IMR-90 (cell line): ENCODE measurements at regions not wholly inside any gene's neighbourhood (a gene's known extent, or its start where the extent isn't known, plus 50 kb on each side); places are given as distances from the start of the nearest gene placed in this dataset.

Source experiments
- ATAC-seq: fragments of 200-7000 bp; cut with Tn5 transposase; 2 replicates; pipeline ENCODE4 v1.9.1; 2020; ENCODE audit warnings: low read depth, mild to moderate bottlenecking, moderate library complexity
- BruUV-seq: library from RNA; stranded (reverse); fragments of 400-500 nt; replicated peaks from 2 replicates; lab custom pipeline; 2021; lab: Mats Ljungman, UMichigan
- CTCF ChIA-PET: fragments of 300-600 bp; formaldehyde crosslinking; extraction: SDS; loops from one replicate; lab custom pipeline; 2021; ENCODE audit warnings: antibody characterized with exemption; lab: Yijun Ruan, JAX
- POLR2A ChIA-PET: fragments of 300-600 bp; sonication (Branson Sonifier 250); formaldehyde crosslinking; loops from one replicate; lab custom pipeline; 2022; ENCODE audit warnings: antibody characterized with exemption; ENCODE audit not compliant: unreplicated experiment; lab: Charles Lee
- DNase-seq: peaks from one replicate; pipeline ENCODE4 v3.0.0; 2013
- H2AFZ ChIP-seq: replicated peaks from 2 replicates; pipeline ENCODE3; 2013; ENCODE audit warnings: low read length, mild to moderate bottlenecking; ENCODE audit not compliant: poor library complexity
- H2AK5ac ChIP-seq: 2 replicates; pipeline ENCODE4 v1.6.1; 2013; ENCODE audit warnings: low read depth, low read length, inconsistent platforms
- H2AK9ac ChIP-seq: replicated peaks from 2 replicates; pipeline ENCODE3; 2013; ENCODE audit warnings: mild to moderate bottlenecking, low read depth, low read length, moderate library complexity; ENCODE audit not compliant: poor library complexity
- H2BK120ac ChIP-seq: 2 replicates; pipeline ENCODE4 v1.6.1; 2013; ENCODE audit warnings: low read depth, low read length, inconsistent platforms
- H2BK15ac ChIP-seq: 3 replicates; pipeline ENCODE4 v1.6.1; 2013; ENCODE audit warnings: low read depth, low read length, inconsistent platforms
- H2BK20ac ChIP-seq: 2 replicates; pipeline ENCODE4 v1.6.1; 2013; ENCODE audit warnings: low read depth, mild to moderate bottlenecking, inconsistent platforms, low read length, moderate library complexity
- H2BK5ac ChIP-seq: 2 replicates; pipeline ENCODE4 v1.6.1; 2013; ENCODE audit warnings: mild to moderate bottlenecking, low read depth, low read length, inconsistent platforms; ENCODE audit not compliant: poor library complexity, severe bottlenecking
- H3K14ac ChIP-seq: replicated peaks from 2 replicates; pipeline ENCODE4 v1.6.1; 2013; ENCODE audit warnings: low read depth, low read length, inconsistent platforms
- H3K18ac ChIP-seq: 2 replicates; pipeline ENCODE4 v1.6.1; 2013; ENCODE audit warnings: low read depth, low read length, control low read depth
- H3K23ac ChIP-seq: 2 replicates; pipeline ENCODE4 v1.6.1; 2013; ENCODE audit warnings: low read depth, low read length, inconsistent platforms
- H3K27ac ChIP-seq: 2 replicates; pipeline ENCODE4 v1.5.1; 2013; ENCODE audit warnings: mild to moderate bottlenecking, control low read depth, low read length; ENCODE audit not compliant: insufficient read depth
- H3K27me3 ChIP-seq: 2 replicates; pipeline ENCODE4 v1.6.1; 2013; ENCODE audit warnings: low read length; ENCODE audit not compliant: control insufficient read depth, insufficient read depth
- H3K36me3 ChIP-seq: 2 replicates; pipeline ENCODE4 v1.6.1; 2013; ENCODE audit warnings: low read length, mixed read lengths; ENCODE audit not compliant: control insufficient read depth, insufficient read depth
- H3K4ac ChIP-seq: 2 replicates; pipeline ENCODE4 v1.6.1; 2013; ENCODE audit warnings: low read depth, low read length, inconsistent platforms
- H3K4me1 ChIP-seq: 2 replicates; pipeline ENCODE4 v1.6.1; 2013; ENCODE audit warnings: low read length, mixed read lengths; ENCODE audit not compliant: control insufficient read depth, insufficient read depth
- H3K4me2 ChIP-seq: 2 replicates; pipeline ENCODE4 v1.6.1; 2013; ENCODE audit warnings: low read depth, mild to moderate bottlenecking, control low read depth, low read length, moderate library complexity
- H3K4me3 ChIP-seq: 2 replicates; pipeline ENCODE4 v1.5.1; 2013; ENCODE audit warnings: low read depth, mild to moderate bottlenecking, control low read depth, low read length, moderate library complexity; ENCODE audit not compliant: insufficient read depth
- H3K56ac ChIP-seq: 2 replicates; pipeline ENCODE4 v1.6.1; 2013; ENCODE audit warnings: low read length, inconsistent platforms; ENCODE audit not compliant: insufficient read depth; ENCODE audit errors: extremely low read depth
- H3K79me1 ChIP-seq, 2 experiments: 2 replicates each; pipeline ENCODE4 v1.6.1; 2013; ENCODE audit warnings: low read length in 2 of 2, inconsistent platforms in 1 of 2, low read depth in 1 of 2
- H3K9ac ChIP-seq: 2 replicates; pipeline ENCODE4 v1.6.1; 2013; ENCODE audit warnings: low read depth, low read length, control low read depth
- H3K9me1 ChIP-seq: 2 replicates; pipeline ENCODE4 v1.6.1; 2013; ENCODE audit warnings: low read length, inconsistent platforms; ENCODE audit not compliant: insufficient read depth
- H3K9me3 ChIP-seq: 2 replicates; pipeline ENCODE4 v1.6.1; 2013; ENCODE audit warnings: low read length; ENCODE audit not compliant: control insufficient read depth, insufficient read depth
- H4K20me1 ChIP-seq: 2 replicates; pipeline ENCODE4 v1.6.1; 2013; ENCODE audit warnings: low read length, inconsistent platforms; ENCODE audit not compliant: insufficient read depth
- H4K5ac ChIP-seq: 2 replicates; pipeline ENCODE4 v1.6.1; 2013; ENCODE audit warnings: mild to moderate bottlenecking, low read depth, low read length, control low read depth
- H4K8ac ChIP-seq, 2 experiments: 2 replicates each; pipeline ENCODE4 v1.6.1; 2013; ENCODE audit warnings: low read depth in 2 of 2, low read length in 2 of 2, control low read depth in 1 of 2, inconsistent platforms in 1 of 2
- H4K91ac ChIP-seq: 2 replicates; pipeline ENCODE4 v1.6.1; 2013; ENCODE audit warnings: low read depth, low read length, inconsistent platforms; ENCODE audit not compliant: insufficient read depth
- FOS ChIP-seq: fragments of 150-350 bp; IDR thresholded peaks from 2 replicates; pipeline ENCODE4 v1.6.1; 2016; ENCODE audit warnings: low read depth, low read length
- MAFK ChIP-seq: IDR thresholded peaks from 2 replicates; pipeline ENCODE4 v1.6.1; 2012; ENCODE audit warnings: low read depth, low read length, improper control_type of control experiment
- MXI1 ChIP-seq: IDR thresholded peaks from 2 replicates; pipeline ENCODE4 v1.6.1; 2012; ENCODE audit warnings: low read depth, mild to moderate bottlenecking, low read length, moderate library complexity, borderline replicate concordance
- POLR2A ChIP-seq: IDR thresholded peaks from 2 replicates; pipeline ENCODE4 v1.6.1; 2012; ENCODE audit warnings: mild to moderate bottlenecking, low read depth, low read length
- RCOR1 ChIP-seq: IDR thresholded peaks from 2 replicates; pipeline ENCODE4 v1.6.1; 2012; ENCODE audit warnings: mild to moderate bottlenecking, low read length, improper control_type of control experiment; ENCODE audit not compliant: insufficient replicate concordance
- USF2 ChIP-seq: fragments of 150-350 bp; IDR thresholded peaks from 2 replicates; pipeline ENCODE4 v1.6.1; 2017; ENCODE audit warnings: mild to moderate bottlenecking, antibody characterized with exemption, low read length, low read depth
- WGBS, 2 experiments: methylation state at CpG; one replicate each; pipeline versions ENCODE4 v1.1.5 to v1.1.7; 2013; ENCODE audit warnings: missing lambda C conversion rate in 2 of 2; ENCODE audit not compliant: insufficient read length in 1 of 2; ENCODE audit errors: extremely low coverage in 2 of 2; 5-methylcytosine and 5-hydroxymethylcytosine counted together
- dilution Hi-C: fragments of 300-500 bp; cut with HindIII; formaldehyde crosslinking; loops from one replicate; pipeline ENCODE4 v1.14.3; 2018; ENCODE audit warnings: low sequenced_read_pairs; ENCODE audit not compliant: unreplicated experiment
- in situ Hi-C: fragments of 300-500 bp; cut with MboI; formaldehyde crosslinking; loops from 3 replicates; pipeline ENCODE4 v1.14.3; 2019; ENCODE audit warnings: low sequenced_read_pairs, inconsistent platforms, mixed read lengths
- intact Hi-C: fragments of 100-400 bp; cut with micrococcal nuclease; formaldehyde crosslinking; loops from 2 replicates; pipeline ENCODE4 v1.10.0; 2022

GRCh38 chr12:85484387-85484786 is 204.4 kb downstream of the ALX1 start:
- Histone ChIP-seq H2AFZ (no peak overlapping the region), H2BK5ac (no peak overlapping the region), H3K9me1 (no peaks in the 10 kb centered on the region), H3K9ac (no peak overlapping the region), H4K20me1 (no peaks in the 10 kb centered on the region), H2AK9ac (no peak overlapping the region), H4K91ac (no peak overlapping the region), H3K4me3 (no peak overlapping the region), H3K14ac (no peak overlapping the region), H3K18ac (no peak overlapping the region), H3K4me2 (no peak overlapping the region), H3K56ac (no peak overlapping the region), H4K5ac (no peak overlapping the region), H3K4ac (no peak overlapping the region), H2BK15ac (no peak overlapping the region), H2BK20ac (no peak overlapping the region), H2BK120ac (no peak overlapping the region), H3K23ac (no peak overlapping the region), H3K9me3 (no peaks in the 10 kb centered on the region), H4K8ac (no peak overlapping the region), H3K27me3 (no peaks in the 10 kb centered on the region), H3K27ac (no peak overlapping the region), H3K79me1 (no peaks in the 10 kb centered on the region), H3K36me3 (no peaks in the 10 kb centered on the region), H3K4me1 (no peaks in the 10 kb centered on the region), H2AK5ac (no peak overlapping the region)
- WGBS, 2 experiments, result no CpG with 5 or more reads among the region's 1 CpG
- POLR2A ChIA-PET, result no interaction called here
- CTCF ChIA-PET, result no interaction called here
- ATAC-seq, result no peak
- BruUV-seq, result no TSS peak
- dilution Hi-C loops, result no loop called here
- DNase-seq, result no peak
- TF ChIP-seq RCOR1, result no peak
- no peak for TF ChIP-seq FOS
- TF ChIP-seq MXI1, result no peak
- TF ChIP-seq MAFK, result no peak
- no peak for TF ChIP-seq USF2
- no peak for TF ChIP-seq POLR2A
- in situ Hi-C loops, result no loop called here
- intact Hi-C loops, result no loop called here
